HG02852 (cell line): ENCODE measurements at regions not wholly inside any gene's neighbourhood (a gene's known extent, or its start where the extent isn't known, plus 50 kb on each side); places are given as distances from the start of the nearest gene placed in this dataset.
"Not testable (repeated sequence)": the region's sequence is repeated elsewhere in the genome, so short reads cannot be mapped to it uniquely, and the experiment has no call there.

Source experiments
- ATAC-seq: cut with Tn5 transposase; IDR thresholded peaks from one replicate; pipeline ENCODE4 v1.9.1; 2021; ENCODE audit warnings: mild to moderate bottlenecking, moderate library complexity; ENCODE audit not compliant: unreplicated experiment

DNA sequence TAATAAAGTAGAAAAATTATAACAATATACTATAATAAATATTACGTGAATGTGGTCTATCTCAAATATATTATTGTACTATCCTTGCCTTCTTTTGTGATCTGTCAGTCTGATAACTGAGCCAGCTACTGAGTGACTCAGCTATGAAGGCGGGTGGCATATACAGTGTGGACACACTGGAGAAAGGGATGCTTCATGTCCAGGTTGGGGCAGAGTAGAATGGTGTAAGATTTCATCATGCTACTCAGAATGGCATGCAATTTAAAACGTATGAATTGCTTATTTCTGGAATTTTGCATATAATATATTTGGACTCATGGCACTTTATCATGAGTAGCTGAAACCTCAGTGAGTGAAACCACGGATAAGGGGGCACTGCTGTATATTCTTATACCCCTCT, 172.9 kb upstream of the TBC1D5 start:
- ATAC-seq, result no peak

DNA sequence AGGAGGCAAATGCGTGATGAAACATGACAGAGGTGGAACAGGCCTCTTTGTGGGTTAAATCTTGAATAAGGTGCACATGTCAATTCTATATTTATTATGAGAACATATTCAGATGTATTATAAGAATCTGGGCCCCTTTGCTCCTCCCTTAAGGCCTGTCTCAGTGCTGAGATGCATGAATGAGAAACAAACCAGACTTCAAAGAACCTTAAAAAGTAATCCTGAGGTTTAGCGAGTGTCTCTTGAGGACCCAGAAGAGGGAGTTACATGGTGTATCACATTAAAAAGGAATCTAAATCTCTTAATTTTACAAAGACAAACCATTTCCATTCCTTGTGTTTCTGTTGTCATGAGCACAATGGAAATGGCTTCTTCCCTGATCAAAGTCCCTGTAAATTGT, 170.9 kb upstream of the TBC1D5 start:
- no peak for ATAC-seq

GRCh38 chr3:17911986-17912760, 169.7 kb upstream of the TBC1D5 start:
- ATAC-seq, result no peak

GRCh38 chr3:17910922-17911321, 168.5 kb upstream of the TBC1D5 start:
- no peak for ATAC-seq

- ATAC-seq, result no peak
Observed at GRCh38 chr3:17909714-17910113, 167.3 kb upstream of the TBC1D5 start.

DNA sequence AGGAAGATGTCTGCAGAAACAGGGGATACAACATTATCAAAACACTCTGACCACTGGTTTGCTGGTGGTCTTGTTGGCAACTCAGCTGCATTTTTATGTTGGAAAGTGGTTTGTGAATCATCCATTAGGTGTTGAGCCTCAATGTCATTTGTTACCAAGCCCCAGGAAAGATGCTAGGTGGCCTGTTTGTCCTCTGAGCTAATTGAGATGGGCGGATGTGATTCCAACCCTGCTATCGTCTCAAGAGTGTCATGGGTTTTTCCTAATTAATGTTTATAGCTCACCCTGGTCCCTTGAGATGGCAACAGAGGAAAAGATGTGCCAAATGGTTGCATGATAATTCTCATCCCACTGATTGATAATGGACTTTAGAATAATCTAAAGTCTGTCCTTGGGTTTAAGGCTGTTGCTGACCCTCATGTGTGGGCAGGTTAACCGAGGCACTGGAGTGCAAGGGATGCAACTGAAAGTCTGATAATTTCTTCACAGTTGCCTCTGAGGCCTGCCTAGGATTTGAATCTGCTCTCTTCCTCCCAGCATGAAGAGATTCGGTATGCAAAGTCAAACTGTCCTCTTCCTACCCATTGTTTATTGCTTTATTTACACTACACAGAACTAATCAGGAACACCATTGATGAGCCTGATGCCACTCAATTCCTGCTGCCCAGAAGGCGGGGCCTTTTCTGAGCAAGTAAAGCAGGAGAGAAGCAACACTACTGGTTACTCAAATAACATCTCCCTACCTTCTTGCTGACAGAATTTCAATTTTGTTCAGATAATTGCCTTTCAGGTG, 166.2 kb upstream of the TBC1D5 start:
- ATAC-seq, result no peak

- no peak for ATAC-seq
Observed at GRCh38 chr3:17905996-17906395, 163.6 kb upstream of the TBC1D5 start.

DNA sequence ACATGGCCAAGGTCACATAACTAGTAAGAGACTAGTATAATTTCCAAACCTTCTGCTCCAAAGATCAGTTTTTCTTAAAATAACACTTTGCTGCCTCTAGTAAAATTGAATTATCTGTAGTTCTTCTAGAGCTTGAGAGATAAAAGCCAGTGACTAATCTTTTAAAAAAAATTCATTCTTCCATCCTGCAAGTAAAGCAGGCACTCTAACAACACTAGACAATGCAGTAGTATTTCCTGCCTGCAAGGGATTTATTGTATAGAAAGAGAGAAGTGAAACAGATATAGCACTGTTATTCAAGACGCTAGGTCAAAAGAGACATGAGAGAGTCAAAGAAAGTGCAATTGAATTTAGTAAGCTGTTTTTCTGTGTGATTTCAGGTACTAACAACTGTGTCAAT, 159.5 kb upstream of the TBC1D5 start:
- ATAC-seq, result peak; percentile 93

- peak; percentile 75 for ATAC-seq
Observed at GRCh38 chr3:17894434-17895060, 152.1 kb upstream of the TBC1D5 start.

DNA sequence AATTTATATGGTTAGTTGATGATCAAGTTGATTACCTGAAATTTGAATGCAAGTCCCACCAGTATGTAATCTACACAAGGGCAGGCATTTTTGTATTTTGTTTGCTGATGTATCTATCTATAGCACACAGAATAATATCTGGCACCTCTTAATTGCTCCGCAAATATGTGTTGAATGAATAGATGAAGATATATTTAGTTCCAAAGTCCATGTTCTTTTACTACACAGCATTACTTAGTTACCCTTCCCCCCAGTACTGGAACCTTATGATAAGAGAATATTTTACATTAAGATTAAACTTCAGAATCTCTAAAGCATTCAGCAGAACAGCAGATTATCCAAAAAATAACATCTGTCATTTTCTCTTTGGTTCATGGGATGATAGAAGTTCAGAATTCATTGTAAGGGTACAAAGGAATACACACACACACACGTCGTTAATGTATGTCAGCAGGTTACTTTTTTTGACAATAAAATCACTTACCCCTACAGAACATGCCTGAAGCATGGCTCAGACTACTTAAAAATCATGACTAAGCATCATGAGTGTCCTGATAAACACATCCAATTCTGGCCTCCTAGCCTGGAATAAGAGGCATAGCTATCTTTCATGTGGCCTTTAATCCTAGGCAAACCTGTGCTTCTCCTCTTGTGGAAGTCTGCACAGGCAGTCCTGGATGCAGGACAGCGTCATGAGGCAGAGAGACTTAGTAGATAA, 148.9 kb upstream of the TBC1D5 start:
- no peak for ATAC-seq

- no peak for ATAC-seq
Observed at GRCh38 chr3:17885986-17886385, 143.6 kb upstream of the TBC1D5 start.

GRCh38 chr3:17882981-17883380, 140.6 kb upstream of the TBC1D5 start:
- no peak for ATAC-seq

DNA sequence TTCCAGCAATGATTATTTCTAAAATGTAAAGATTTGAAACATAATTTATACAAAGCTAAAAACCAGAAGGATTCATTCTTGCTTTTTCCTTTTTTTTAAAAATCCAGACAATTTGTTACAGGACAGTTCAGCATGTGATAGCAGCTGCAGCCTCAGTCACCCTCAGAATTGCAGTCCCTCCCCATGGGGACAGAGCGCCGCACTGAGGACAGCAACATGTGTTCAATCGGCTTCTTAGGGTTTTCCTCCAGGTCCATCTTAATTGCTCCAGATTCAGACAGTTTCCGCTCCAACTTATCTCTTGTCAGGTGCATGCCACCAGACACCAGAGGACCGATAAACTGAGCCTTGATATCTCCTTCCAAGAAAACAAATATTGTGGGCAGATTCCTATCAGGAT, 134.9 kb upstream of the TBC1D5 start:
- no peak for ATAC-seq

DNA sequence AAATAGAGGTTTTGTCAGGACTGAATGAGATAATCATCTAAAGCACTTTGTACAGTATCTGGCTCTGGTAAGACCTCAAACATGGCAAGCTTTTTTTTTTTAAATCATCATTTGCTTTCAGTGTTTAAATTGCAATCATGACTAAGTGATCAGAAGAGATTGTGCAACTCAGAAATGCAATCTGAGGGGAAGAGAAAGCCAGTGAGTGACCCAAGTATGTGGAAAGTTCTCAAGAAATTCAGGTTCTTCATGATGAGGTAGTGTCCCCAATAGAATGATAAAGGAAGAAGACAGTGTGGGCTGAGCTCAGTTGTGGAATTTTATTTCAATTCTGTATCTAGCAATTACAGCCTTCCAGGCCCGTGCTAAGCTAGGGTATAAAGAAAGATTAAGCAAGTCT, 132.2 kb upstream of the TBC1D5 start:
- ATAC-seq, result no peak

- no peak for ATAC-seq
Observed at GRCh38 chr3:17872457-17872856, 130.0 kb upstream of the TBC1D5 start.

DNA sequence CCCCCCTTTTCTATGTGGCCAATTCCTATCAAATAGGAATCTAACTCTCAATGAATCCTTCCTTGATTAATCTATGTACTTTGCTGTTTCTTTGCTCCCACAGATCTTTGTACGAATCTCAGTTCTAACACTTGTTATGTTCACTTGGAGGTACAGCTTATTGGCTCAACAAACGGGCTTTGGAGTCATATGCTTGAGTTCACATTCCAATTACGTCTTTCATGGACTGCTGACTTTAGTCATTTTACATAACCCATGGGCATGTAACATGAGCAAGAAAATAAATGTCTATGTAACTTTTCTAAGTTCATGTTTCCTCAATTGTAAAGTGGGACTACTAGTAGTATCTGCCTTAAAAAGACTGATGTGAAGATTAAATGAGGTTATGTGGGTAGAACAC, 123.2 kb upstream of the TBC1D5 start:
- ATAC-seq, result no peak

DNA sequence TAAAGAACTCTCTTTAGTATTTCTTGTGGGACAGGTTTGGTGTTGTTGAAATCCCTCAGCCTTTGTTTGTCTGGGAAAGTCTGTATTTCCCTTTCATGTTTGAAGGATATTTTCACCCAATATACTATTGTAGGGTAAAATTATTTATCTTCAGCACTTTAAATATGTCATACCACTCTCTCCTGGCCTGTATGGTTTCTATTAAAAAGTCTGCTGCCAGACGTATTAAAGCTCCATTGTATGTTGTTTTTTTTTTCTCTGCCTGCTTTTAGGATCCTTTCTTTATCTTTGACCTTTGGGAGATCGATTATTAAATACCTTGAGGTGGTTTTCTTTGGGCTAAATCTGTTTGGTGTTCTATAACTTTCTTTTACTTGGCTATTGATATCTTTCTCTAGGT, 119.0 kb upstream of the TBC1D5 start:
- ATAC-seq, result no peak

DNA sequence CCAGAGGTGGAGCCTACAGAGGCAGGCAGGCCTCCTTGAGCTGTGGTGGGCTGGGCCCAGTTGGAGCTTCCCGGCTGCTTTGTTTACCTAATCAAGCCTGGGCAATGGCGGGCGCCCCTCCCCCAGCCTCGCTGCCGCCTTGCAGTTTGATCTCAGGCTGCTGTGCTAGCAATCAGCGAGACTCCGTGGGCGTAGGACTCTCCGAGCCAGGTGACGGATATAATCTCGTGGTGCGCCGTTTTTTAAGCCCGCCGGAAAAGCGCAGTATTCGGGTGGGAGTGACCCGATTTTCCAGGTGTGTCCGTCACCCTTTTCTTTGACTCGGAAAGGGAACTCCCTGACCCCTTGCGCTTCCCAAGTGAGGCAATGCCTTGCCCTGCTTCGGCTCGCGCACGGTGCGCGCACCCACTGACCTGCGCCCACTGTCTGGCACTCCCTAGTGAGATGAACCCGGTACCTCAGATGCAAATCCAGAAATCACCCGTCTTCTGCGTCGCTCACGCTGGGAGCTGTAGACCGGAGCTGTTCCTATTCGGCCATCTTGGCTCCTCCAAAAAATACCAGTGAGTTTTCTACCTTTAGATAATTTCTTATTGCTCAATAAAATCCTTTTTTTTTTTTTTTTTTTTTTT, 118.5 kb upstream of the TBC1D5 start:
- ATAC-seq, result not testable (repeated sequence)

GRCh38 chr3:17852217-17852616, 109.8 kb upstream of the TBC1D5 start:
- peak; percentile 69 for ATAC-seq

- no peak for ATAC-seq
Observed at GRCh38 chr3:17850448-17850847, 108.0 kb upstream of the TBC1D5 start.

GRCh38 chr3:17848102-17848501, 105.7 kb upstream of the TBC1D5 start:
- ATAC-seq, result no peak
